GM19035 (cell line): ENCODE measurements at regions not wholly inside any gene's neighbourhood (a gene's known extent, or its start where the extent isn't known, plus 50 kb on each side); places are given as distances from the start of the nearest gene placed in this dataset.
A peak's percentile ranks its signal among the peaks of the same experiment; 100 is the strongest.

Experiments
- ATAC-seq: cut with Tn5 transposase; IDR thresholded peaks from one replicate; pipeline ENCODE4 v1.9.1; 2021; ENCODE audit not compliant: unreplicated experiment

DNA sequence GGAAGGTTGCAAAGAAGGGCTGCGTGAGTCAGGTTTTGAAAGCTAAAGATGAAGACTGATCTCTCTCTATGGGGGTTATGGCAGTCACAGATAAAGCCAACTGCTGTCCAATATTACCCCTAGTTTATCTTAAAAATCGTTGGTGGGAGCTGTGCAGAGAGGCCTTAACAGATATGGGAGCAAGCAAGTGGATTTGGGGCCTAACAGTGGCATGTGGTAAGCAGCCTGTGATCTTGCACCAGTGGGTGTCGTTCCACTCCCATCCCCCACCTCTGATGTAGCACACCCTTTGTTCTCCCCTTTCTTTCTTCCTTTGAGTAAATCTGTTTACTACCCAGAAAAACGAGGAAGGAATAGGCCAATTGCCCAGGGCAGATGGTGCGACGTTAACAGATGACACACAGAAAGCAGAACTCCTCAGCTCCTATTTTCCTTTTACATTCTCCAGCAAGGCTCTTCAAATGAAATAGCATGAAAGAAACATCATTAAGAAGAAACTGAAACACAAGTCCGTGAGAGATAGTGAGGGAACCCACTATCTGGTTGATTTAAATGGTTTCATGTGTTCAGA lies 274.1 kb upstream of the CITED2 start:
- ATAC-seq = no peak

GRCh38 chr6:139647841-139648240 lies 273.4 kb upstream of the CITED2 start:
- no peak for ATAC-seq

DNA sequence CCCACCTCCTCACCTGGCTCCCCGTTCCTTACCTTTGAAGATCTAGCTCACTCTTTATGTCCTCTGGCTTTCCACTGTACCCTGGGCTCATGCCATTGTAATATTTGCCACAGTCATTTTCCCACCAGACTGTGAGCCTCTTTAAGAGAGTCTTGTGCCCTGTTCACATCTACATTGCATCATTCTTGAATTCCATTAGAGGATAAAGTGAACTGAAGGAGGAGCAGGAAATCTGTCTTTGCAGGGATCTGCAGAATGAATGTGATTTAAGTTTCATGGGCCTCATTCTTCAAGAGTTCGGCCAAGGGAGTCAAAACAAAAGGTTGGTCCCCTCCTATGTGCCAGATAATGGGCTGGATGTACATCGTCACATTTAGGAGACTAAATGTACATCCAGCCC lies 272.6 kb upstream of the CITED2 start:
- ATAC-seq = no peak

DNA sequence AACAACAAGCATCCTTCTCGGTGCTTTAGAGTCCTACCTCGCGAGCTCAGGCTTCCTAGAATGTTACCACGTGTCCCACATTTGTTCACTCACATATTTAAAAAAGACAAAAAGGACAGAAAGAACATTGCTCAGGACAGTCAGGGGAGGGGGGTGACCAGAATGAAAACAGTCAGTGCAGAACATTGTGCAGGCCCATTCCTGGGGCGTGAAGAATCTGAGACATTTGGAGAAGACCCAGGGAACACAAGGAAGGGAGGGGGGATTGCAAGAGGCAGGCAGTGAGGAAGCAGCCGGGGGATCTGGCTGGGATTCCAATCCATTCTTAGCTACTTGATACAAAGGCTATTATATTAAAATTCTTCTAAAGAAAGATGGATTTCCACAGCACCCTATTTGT lies 270.4 kb upstream of the CITED2 start:
- ATAC-seq = no peak

- ATAC-seq = no peak
These were observed 269.5 kb upstream of the CITED2 start for GRCh38 chr6:139643986-139644385.

DNA sequence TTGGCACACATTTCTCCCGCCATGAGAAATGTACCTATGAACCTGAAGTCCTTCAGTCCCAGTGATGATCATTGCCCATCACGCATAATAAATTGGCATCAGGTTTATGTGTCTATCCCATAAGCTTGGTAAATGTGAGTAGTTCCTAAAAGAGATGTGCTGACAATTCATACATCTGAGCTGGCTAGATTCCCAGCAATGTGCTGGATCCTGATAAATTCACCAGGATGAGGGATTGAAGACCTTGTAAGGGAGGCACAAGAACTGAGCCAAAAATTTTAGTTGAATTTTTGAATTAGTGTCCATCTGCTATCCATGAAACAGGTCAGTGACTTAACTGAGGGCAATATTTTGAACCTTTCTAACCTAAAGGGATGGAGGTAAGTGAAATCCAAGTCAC lies 267.9 kb upstream of the CITED2 start:
- ATAC-seq = no peak

DNA sequence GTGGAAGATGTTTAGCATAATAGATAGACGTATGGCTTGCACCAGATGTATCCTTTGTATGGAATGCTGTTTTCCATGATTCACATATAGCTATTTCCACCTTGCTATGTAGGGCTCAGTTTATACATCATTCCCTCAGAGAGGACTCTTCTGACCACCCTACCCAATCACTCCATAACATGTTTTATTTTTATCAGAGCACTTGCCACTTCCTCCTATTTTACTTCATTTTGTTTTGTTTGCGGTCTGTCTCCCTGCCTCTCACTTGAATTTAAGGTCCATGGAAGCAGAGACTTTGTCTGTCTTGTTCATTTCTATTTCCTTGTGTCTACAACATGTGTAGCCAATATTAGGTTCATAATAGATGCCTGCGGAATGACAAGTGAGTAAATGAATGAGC lies 266.9 kb upstream of the CITED2 start:
- no peak for ATAC-seq

GRCh38 chr6:139640921-139641320 lies 266.5 kb upstream of the CITED2 start:
- ATAC-seq = no peak

GRCh38 chr6:139640448-139640847 lies 266.0 kb upstream of the CITED2 start:
- peak; percentile 96 for ATAC-seq

- no peak for ATAC-seq
These were observed 265.1 kb upstream of the CITED2 start for GRCh38 chr6:139639507-139639906.

GRCh38 chr6:139638179-139638941 lies 263.9 kb upstream of the CITED2 start:
- ATAC-seq = no peak

GRCh38 chr6:139637766-139638165 lies 263.3 kb upstream of the CITED2 start:
- ATAC-seq = no peak

GRCh38 chr6:139636391-139636790 lies 261.9 kb upstream of the CITED2 start:
- ATAC-seq = no peak

GRCh38 chr6:139635401-139636130 lies 261.1 kb upstream of the CITED2 start:
- no peak for ATAC-seq

GRCh38 chr6:139632840-139633239 lies 258.4 kb upstream of the CITED2 start:
- no peak for ATAC-seq

DNA sequence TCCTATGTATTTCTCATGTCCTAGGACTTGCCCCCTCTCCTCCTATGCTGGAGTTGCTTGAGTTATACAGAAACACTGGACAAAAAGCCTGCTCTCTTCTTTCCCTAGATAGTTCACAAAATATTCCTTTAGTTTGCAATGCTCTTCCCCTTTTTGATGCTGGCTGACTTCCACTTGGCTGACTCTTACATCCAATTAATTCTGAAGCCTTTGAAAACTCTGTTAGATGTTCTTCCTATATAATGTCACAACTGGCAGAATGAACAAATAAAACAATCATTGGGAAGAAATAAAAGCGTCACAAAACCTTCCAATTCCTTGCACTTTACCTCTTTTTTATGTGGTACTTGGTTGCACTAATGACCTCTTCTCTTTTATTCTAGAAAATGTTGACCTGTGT lies 253.8 kb upstream of the CITED2 start:
- no peak for ATAC-seq

GRCh38 chr6:139627091-139627490 lies 252.6 kb upstream of the CITED2 start:
- ATAC-seq = no peak

DNA sequence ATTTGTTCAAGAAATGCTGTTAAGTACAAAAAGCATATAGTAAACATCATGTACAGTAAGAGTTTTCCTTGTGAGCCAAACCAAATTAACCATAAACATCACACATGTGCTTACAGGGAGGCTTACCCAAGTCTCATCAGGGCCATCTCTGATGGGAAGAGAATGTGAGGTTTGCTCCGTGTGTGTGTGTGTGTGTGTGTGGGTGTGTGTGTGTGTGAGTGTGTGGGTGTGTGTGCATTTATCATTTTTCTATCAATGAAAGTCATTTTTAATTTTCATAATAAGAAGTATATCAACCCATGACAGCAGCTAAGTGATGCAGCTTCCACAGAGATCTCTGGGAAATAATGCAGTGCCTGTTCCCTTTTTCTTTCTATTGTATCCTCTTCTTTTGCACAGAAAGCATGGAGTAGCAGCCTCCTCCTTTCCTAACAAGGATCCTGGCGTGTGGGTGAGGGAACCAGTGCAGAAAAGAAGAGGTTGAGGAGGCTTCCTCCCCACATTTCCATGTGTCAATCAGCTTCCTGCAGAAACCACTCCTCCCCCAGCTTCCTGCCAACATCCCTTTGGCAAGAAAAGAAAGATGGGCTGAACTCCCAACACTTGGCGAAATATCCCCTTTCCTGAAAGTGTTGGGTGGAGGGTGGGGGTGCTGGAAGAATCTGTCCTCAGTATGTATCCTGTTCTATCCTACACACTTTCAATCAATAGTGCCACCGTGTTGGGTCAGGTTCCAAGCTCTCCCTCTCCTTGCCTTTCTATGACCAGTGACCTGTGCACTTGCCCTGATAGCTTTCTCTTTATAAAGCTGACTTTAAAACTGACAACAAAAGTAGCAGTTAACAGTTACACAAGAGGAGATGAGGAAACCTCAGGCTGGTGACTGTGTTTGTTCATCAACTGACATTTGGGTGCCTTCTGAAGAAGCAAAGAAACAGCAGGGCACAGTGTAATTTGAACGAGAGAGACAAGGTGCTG lies 251.8 kb upstream of the CITED2 start:
- ATAC-seq = no peak

DNA sequence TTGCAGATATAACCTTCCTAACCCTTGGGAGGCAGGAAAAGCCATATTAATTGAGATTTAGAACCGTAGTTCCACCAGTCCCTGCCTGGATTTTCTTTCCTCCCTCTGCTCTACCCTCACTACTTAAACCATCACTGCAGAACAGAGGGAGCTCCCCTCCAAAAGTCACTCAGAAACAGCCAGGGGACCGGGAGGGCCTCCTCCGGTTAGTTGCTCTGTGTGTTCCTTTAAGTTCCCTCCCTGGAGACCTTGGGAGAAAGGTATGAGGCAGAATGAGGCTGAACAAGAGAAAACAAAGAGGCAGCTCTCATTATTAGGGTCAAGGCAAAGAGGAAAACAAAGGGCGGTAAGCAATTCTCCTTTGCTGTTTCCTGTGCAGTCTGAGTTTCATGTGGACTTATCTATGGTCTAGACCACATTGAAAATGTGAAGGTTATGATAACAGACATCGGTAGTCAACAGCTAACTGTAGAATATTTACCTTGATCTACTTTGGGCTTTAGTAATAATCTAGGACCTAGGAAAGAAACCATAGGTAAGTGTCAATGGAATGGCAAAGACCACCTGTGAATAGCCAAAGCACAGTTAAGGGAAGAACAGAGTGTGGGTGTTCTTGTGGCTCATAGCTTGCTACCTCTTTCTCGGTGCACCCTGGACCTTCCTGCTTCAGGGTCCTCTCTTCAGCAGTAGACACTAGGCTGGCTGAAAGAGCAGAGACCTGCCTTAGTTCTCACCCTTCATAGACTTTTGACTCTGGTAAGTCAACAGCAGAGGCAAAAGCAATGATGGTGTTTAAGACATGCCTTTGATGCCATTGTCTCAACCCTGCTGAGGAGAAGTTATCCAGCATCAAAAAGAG lies 250.9 kb upstream of the CITED2 start:
- ATAC-seq = no peak

GRCh38 chr6:139623372-139623771 lies 248.9 kb upstream of the CITED2 start:
- ATAC-seq = no peak
